ENCODE measurements at regions not wholly inside any gene's neighbourhood (a gene's known extent, or its start where the extent isn't known, plus 50 kb on each side); places are given as distances from the start of the nearest gene placed in this dataset.

GRCh38 chr12:59839514-59839913 lies 243.7 kb downstream of the SLC16A7 start:
- H3K36me3 Mint-ChIP-seq (ENCODE audit: low read depth): no peaks in the 10 kb centered on the region
- no peak overlapping the region for H3K4me3 Mint-ChIP-seq
- no peaks in the 10 kb centered on the region for H3K4me1 Mint-ChIP-seq
- no peak for DNase-seq (ENCODE audit: low read depth, low spot score)
- H3K9me3 Mint-ChIP-seq: no peaks in the 10 kb centered on the region
- TF ChIP-seq CTCF (conservative IDR thresholded peaks at IDR 0.05): no peak
- H3K27ac Mint-ChIP-seq (ENCODE audit: unreplicated experiment): no peak overlapping the region
- H3K27me3 Mint-ChIP-seq (ENCODE audit: low read depth): no peaks in the 10 kb centered on the region

GRCh38 chr12:59843260-59843843 lies 247.5 kb downstream of the SLC16A7 start:
- Mint-ChIP-seq H3K36me3 (ENCODE audit: low read depth) (no peaks in the 10 kb centered on the region), H3K27ac (ENCODE audit: unreplicated experiment) (no peak overlapping the region), H3K9me3 (peaks cover 4% of the 10 kb centered on the region), H3K27me3 (ENCODE audit: low read depth) (no peaks in the 10 kb centered on the region), H3K4me1 (no peaks in the 10 kb centered on the region), H3K4me3 (no peak overlapping the region)
- TF ChIP-seq CTCF (conservative IDR thresholded peaks at IDR 0.05): no peak
- no peak for DNase-seq (ENCODE audit: low read depth, low spot score)

- H3K4me3 Mint-ChIP-seq: no peak overlapping the region
- peaks cover 4% of the 10 kb centered on the region for H3K9me3 Mint-ChIP-seq
- no peak for DNase-seq (ENCODE audit: low read depth, low spot score)
- no peaks in the 10 kb centered on the region for H3K27me3 Mint-ChIP-seq (ENCODE audit: low read depth)
- H3K36me3 Mint-ChIP-seq (ENCODE audit: low read depth): no peaks in the 10 kb centered on the region
- no peak for TF ChIP-seq CTCF (conservative IDR thresholded peaks at IDR 0.05)
- H3K4me1 Mint-ChIP-seq: no peaks in the 10 kb centered on the region
- H3K27ac Mint-ChIP-seq (ENCODE audit: unreplicated experiment): no peak overlapping the region
Measured at GRCh38 chr12:59844750-59845149, 248.9 kb downstream of the SLC16A7 start.

- no peaks in the 10 kb centered on the region for H3K27me3 Mint-ChIP-seq (ENCODE audit: low read depth)
- peaks cover 4% of the 10 kb centered on the region for H3K9me3 Mint-ChIP-seq
- no peak for TF ChIP-seq CTCF (conservative IDR thresholded peaks at IDR 0.05)
- H3K36me3 Mint-ChIP-seq (ENCODE audit: low read depth): no peaks in the 10 kb centered on the region
- H3K4me3 Mint-ChIP-seq: no peak overlapping the region
- DNase-seq (ENCODE audit: low read depth, low spot score): no peak
- no peak overlapping the region for H3K27ac Mint-ChIP-seq (ENCODE audit: unreplicated experiment)
- no peaks in the 10 kb centered on the region for H3K4me1 Mint-ChIP-seq
Measured at GRCh38 chr12:59845293-59845692, 249.5 kb downstream of the SLC16A7 start.

- no peaks in the 10 kb centered on the region for H3K4me1 Mint-ChIP-seq
- H3K27me3 Mint-ChIP-seq (ENCODE audit: low read depth): no peaks in the 10 kb centered on the region
Measured at GRCh38 chr12:59847127-59847526, 251.3 kb downstream of the SLC16A7 start.

More at GRCh38 chr12:59847127-59847526, 251.3 kb downstream of the SLC16A7 start:
- no peak overlapping the region for H3K27ac Mint-ChIP-seq (ENCODE audit: unreplicated experiment)
- no peak overlapping the region for H3K4me3 Mint-ChIP-seq
- peaks cover 4% of the 10 kb centered on the region for H3K9me3 Mint-ChIP-seq
- TF ChIP-seq CTCF (conservative IDR thresholded peaks at IDR 0.05): no peak
- H3K36me3 Mint-ChIP-seq (ENCODE audit: low read depth): no peaks in the 10 kb centered on the region
- no peak for DNase-seq (ENCODE audit: low read depth, low spot score)
